CD4-positive, alpha-beta memory T cell (primary cell): ENCODE measurements at regions not wholly inside any gene's neighbourhood (a gene's known extent, or its start where the extent isn't known, plus 50 kb on each side); places are given as distances from the start of the nearest gene placed in this dataset.

Experiments used
- CTCF ChIA-PET: fragments of 350-600 bp; sonication (Branson Sonifier 250); formaldehyde crosslinking; loops from one replicate; lab custom pipeline; 2021; ENCODE audit warnings: inconsistent platforms; ENCODE audit not compliant: partially characterized antibody; lab: Charles Lee
- POLR2A ChIA-PET: fragments of 350-600 bp; sonication (Branson Sonifier 250); formaldehyde crosslinking; loops from one replicate; lab custom pipeline; 2021; ENCODE audit not compliant: partially characterized antibody; lab: Charles Lee
- DNase-seq, 5 donors: peaks; one replicate each; pipeline versions ENCODE4 v3.0.0 to v3.0.0-alpha.2; 2020 to 2022; ENCODE audit warnings: mixed read lengths in 1 of 5
- H3K27ac ChIP-seq: one replicate; pipeline ENCODE4 v1.7.0; 2013; ENCODE audit warnings: low read depth, low read length
- H3K27me3 ChIP-seq: 2 replicates; pipeline ENCODE4 v1.7.0; 2013; ENCODE audit warnings: mild to moderate bottlenecking, low read length, moderate library complexity; ENCODE audit not compliant: insufficient read depth
- H3K36me3 ChIP-seq: 2 replicates; pipeline ENCODE4 v1.7.0; 2013; ENCODE audit warnings: mild to moderate bottlenecking, low read length, moderate library complexity; ENCODE audit not compliant: insufficient read depth
- H3K4me1 ChIP-seq: 2 replicates; pipeline ENCODE4 v1.7.0; 2013; ENCODE audit warnings: mild to moderate bottlenecking, low read length, moderate library complexity; ENCODE audit not compliant: insufficient read depth
- H3K4me3 ChIP-seq, 2 donors: one replicate each; pipeline ENCODE4 v1.7.0; 2013; ENCODE audit warnings: low read length in 2 of 2, mild to moderate bottlenecking in 1 of 2
- H3K9me3 ChIP-seq, 2 donors: one replicate each; pipeline ENCODE4 v1.7.0; 2013; ENCODE audit warnings: low read length in 2 of 2, control low read depth in 1 of 2; ENCODE audit not compliant: control insufficient read depth in 1 of 2
- H3K27ac Mint-ChIP-seq, 7 donors: one replicate each; pipeline ENCODE4 v1.8.0; 2020 to 2021; ENCODE audit warnings: mixed read lengths in 7 of 7, mild to moderate bottlenecking in 6 of 7, inconsistent platforms in 3 of 7, moderate library complexity in 3 of 7
- H3K27me3 Mint-ChIP-seq, 2 donors: one replicate each; pipeline ENCODE4 v1.8.0; 2020 to 2021; ENCODE audit warnings: mixed read lengths in 2 of 2
- H3K36me3 Mint-ChIP-seq, 2 donors: one replicate each; pipeline ENCODE4 v1.8.0; 2020 to 2021; ENCODE audit warnings: mixed read lengths in 2 of 2, inconsistent platforms in 1 of 2, mild to moderate bottlenecking in 1 of 2
- H3K4me1 Mint-ChIP-seq, 4 donors: one replicate each; pipeline ENCODE4 v1.8.0; 2020 to 2021; ENCODE audit warnings: mixed read lengths in 4 of 4, mild to moderate bottlenecking in 1 of 4
- H3K4me3 Mint-ChIP-seq, 8 donors: one replicate each; pipeline ENCODE4 v1.8.0; 2020 to 2021; ENCODE audit warnings: mixed read lengths in 8 of 8, mild to moderate bottlenecking in 7 of 8, moderate library complexity in 6 of 8, inconsistent platforms in 3 of 8
- H3K9me3 Mint-ChIP-seq, 8 donors: one replicate each; pipeline ENCODE4 v1.8.0; 2020 to 2021; ENCODE audit warnings: mixed read lengths in 8 of 8, mild to moderate bottlenecking in 5 of 8, inconsistent platforms in 3 of 8, moderate library complexity in 1 of 8
- intact Hi-C: fragments of 100-400 bp; cut with micrococcal nuclease; formaldehyde crosslinking; loops from one replicate; pipeline ENCODE4 v1.15.1; 2023

- Histone ChIP-seq H3K4me1 (no peaks in the 10 kb centered on the region), H3K27me3 (no peaks in the 10 kb centered on the region), H3K9me3 (no peaks in the 10 kb centered on the region), H3K27ac (no peak overlapping the region), H3K36me3 (no peaks in the 10 kb centered on the region), H3K4me3 (no peak overlapping the region)
- POLR2A ChIA-PET = no interaction called here
- intact Hi-C loops = no loop called here
- H3K4me3 Mint-ChIP-seq = no peak overlapping the region
- CTCF ChIA-PET = no interaction called here
- no peak overlapping the region for H3K27ac Mint-ChIP-seq
- H3K4me1 Mint-ChIP-seq = no peaks in the 10 kb centered on the region
- H3K36me3 Mint-ChIP-seq = no peaks in the 10 kb centered on the region
- H3K9me3 Mint-ChIP-seq = no peaks in the 10 kb centered on the region
- H3K27me3 Mint-ChIP-seq = peaks cover 7 to 8% of the 10 kb centered on the region in 2 donors
- no peak for DNase-seq
Observed at GRCh38 chr14:60590991-60591414, 58.3 kb downstream of the SIX1 start.
